Keratinocyte (primary cell): ENCODE measurements at regions not wholly inside any gene's neighbourhood (a gene's known extent, or its start where the extent isn't known, plus 50 kb on each side); places are given as distances from the start of the nearest gene placed in this dataset.
"Not testable (repeated sequence)": the region's sequence is repeated elsewhere in the genome, so short reads cannot be mapped to it uniquely, and the experiment has no call there.

ENCODE experiments used
- CTCF ChIP-seq, 3 experiments: IDR thresholded peaks in 1 of 3; conservative IDR thresholded peaks in 1 of 3; optimal IDR thresholded peaks in 1 of 3; 2 replicates in 2 of 3; 3 replicates in 1 of 3; pipeline versions ENCODE3 to v1.5.1; 2011; ENCODE audit warnings: low read length in 3 of 3, mild to moderate bottlenecking in 3 of 3, moderate library complexity in 2 of 3, control low read depth in 1 of 3, inconsistent platforms in 1 of 3; ENCODE audit not compliant: insufficient read depth in 2 of 3; ENCODE audit errors: extremely low read depth in 1 of 3
- EZH2 ChIP-seq: IDR thresholded peaks from one replicate; pipeline ENCODE4 v1.6.1; 2012; ENCODE audit warnings: inconsistent platforms, mild to moderate bottlenecking, low read length, moderate library complexity

GRCh38 chr3:107005352-107005751 is 371.9 kb upstream of the CCDC54 start:
- not testable (repeated sequence) for TF ChIP-seq CTCF (optimal IDR thresholded peaks at IDR 0.05 in 1 of 3, IDR thresholded peaks at IDR 0.05 in 1 of 3, conservative IDR thresholded peaks at IDR 0.05 in 1 of 3; ENCODE audit: extremely low read depth in 1 of 3, insufficient read depth in 2 of 3, low read length in 3 of 3); EZH2
